H9 (cell line): ENCODE measurements at regions not wholly inside any gene's neighbourhood (a gene's known extent, or its start where the extent isn't known, plus 50 kb on each side); places are given as distances from the start of the nearest gene placed in this dataset.

Experiments used
- DNase-seq: peaks from one replicate; pipeline ENCODE4 v3.0.0-alpha.2; 2017
- H2AFZ ChIP-seq: one replicate; pipeline ENCODE4 v1.6.1; 2013; ENCODE audit warnings: mild to moderate bottlenecking, low read length, control low read depth, moderate library complexity
- H2AK5ac ChIP-seq: 2 replicates; pipeline ENCODE4 v1.6.1; 2013; ENCODE audit warnings: low read length, control low read depth, mixed read lengths; ENCODE audit not compliant: insufficient read length
- H2BK120ac ChIP-seq: one replicate; pipeline ENCODE4 v1.6.1; 2013; ENCODE audit warnings: low read depth, mild to moderate bottlenecking, low read length, control low read depth, inconsistent platforms; ENCODE audit not compliant: poor library complexity, severe bottlenecking
- H2BK12ac ChIP-seq: 2 replicates; pipeline ENCODE4 v1.6.1; 2013; ENCODE audit warnings: low read length, control low read depth, mixed read lengths, low read depth; ENCODE audit not compliant: insufficient read length
- H2BK15ac ChIP-seq: 2 replicates; pipeline ENCODE4 v1.6.1; 2013; ENCODE audit warnings: low read depth, low read length, control low read depth
- H2BK20ac ChIP-seq: one replicate; pipeline ENCODE4 v1.6.1; 2013; ENCODE audit warnings: low read depth, mild to moderate bottlenecking, low read length, control low read depth, inconsistent platforms; ENCODE audit not compliant: poor library complexity, severe bottlenecking
- H2BK5ac ChIP-seq: 2 replicates; pipeline ENCODE4 v1.6.1; 2013; ENCODE audit warnings: low read length, control low read depth, mixed read lengths; ENCODE audit not compliant: insufficient read length
- H3K14ac ChIP-seq: 2 replicates; pipeline ENCODE4 v1.6.1; 2013; ENCODE audit warnings: low read length, control low read depth; ENCODE audit not compliant: insufficient read depth
- H3K18ac ChIP-seq: 2 replicates; pipeline ENCODE4 v1.6.1; 2013; ENCODE audit warnings: low read depth, mild to moderate bottlenecking, mixed read lengths, low read length, control low read depth; ENCODE audit not compliant: insufficient read length
- H3K23ac ChIP-seq: 2 replicates; pipeline ENCODE4 v1.6.1; 2013; ENCODE audit warnings: low read length, control low read depth, mixed read lengths, low read depth; ENCODE audit not compliant: insufficient read length
- H3K23me2 ChIP-seq: 2 replicates; pipeline ENCODE4 v1.6.1; 2013; ENCODE audit warnings: low read depth, mild to moderate bottlenecking, mixed read lengths, low read length, control low read depth; ENCODE audit not compliant: insufficient read length, poor library complexity, severe bottlenecking
- H3K27ac ChIP-seq: 2 replicates; pipeline ENCODE4 v1.5.1; 2013; ENCODE audit warnings: low read length, control low read depth, mixed read lengths, low read depth; ENCODE audit not compliant: insufficient read length
- H3K27me3 ChIP-seq: 2 replicates; pipeline ENCODE4 v1.6.1; 2013; ENCODE audit warnings: low read length, control low read depth, inconsistent platforms; ENCODE audit not compliant: insufficient read depth
- H3K4ac ChIP-seq: 2 replicates; pipeline ENCODE4 v1.6.1; 2013; ENCODE audit warnings: low read depth, mild to moderate bottlenecking, control low read depth, inconsistent platforms, low read length, moderate library complexity
- H3K4me1 ChIP-seq: 2 replicates; pipeline ENCODE4 v1.6.1; 2013; ENCODE audit warnings: low read length, control low read depth, inconsistent platforms; ENCODE audit not compliant: insufficient read depth
- H3K4me2 ChIP-seq: 2 replicates; pipeline ENCODE4 v1.6.1; 2013; ENCODE audit warnings: low read length, control low read depth, mixed read lengths; ENCODE audit not compliant: insufficient read length, insufficient read depth
- H3K56ac ChIP-seq: 2 replicates; pipeline ENCODE4 v1.6.1; 2013; ENCODE audit warnings: low read depth, mild to moderate bottlenecking, mixed read lengths, low read length, control low read depth; ENCODE audit not compliant: insufficient read length
- H3K79me1 ChIP-seq: 2 replicates; pipeline ENCODE4 v1.6.1; 2013; ENCODE audit warnings: low read depth, mild to moderate bottlenecking, moderate library complexity, low read length, control low read depth, inconsistent platforms; ENCODE audit not compliant: insufficient read depth, poor library complexity, severe bottlenecking
- H3K79me2 ChIP-seq: 2 replicates; pipeline ENCODE4 v1.6.1; 2013; ENCODE audit warnings: low read length, control low read depth, inconsistent platforms; ENCODE audit not compliant: insufficient read depth
- H3K9ac ChIP-seq: 2 replicates; pipeline ENCODE4 v1.6.1; 2013; ENCODE audit warnings: low read length, control low read depth, mixed read lengths; ENCODE audit not compliant: insufficient read length; ENCODE audit errors: extremely low read depth
- H3K9me3 ChIP-seq: one replicate; pipeline ENCODE4 v1.6.1; 2013; ENCODE audit warnings: low read depth, low read length, inconsistent platforms; ENCODE audit not compliant: control insufficient read depth
- H3T11ph ChIP-seq: one replicate; pipeline ENCODE4 v1.6.1; 2013; ENCODE audit warnings: mild to moderate bottlenecking, low read length, control low read depth, inconsistent platforms
- H4K20me1 ChIP-seq: one replicate; pipeline ENCODE4 v1.6.1; 2013; ENCODE audit not compliant: control insufficient read depth, insufficient read length, insufficient read depth
- H4K5ac ChIP-seq: 2 replicates; pipeline ENCODE4 v1.6.1; 2013; ENCODE audit warnings: low read depth, mild to moderate bottlenecking, mixed read lengths, low read length, control low read depth; ENCODE audit not compliant: insufficient read length
- H4K8ac ChIP-seq: replicated peaks from 2 replicates; pipeline ENCODE4 v1.6.1; 2013; ENCODE audit warnings: low read length, control low read depth, mixed read lengths, low read depth; ENCODE audit not compliant: insufficient read length
- H4K91ac ChIP-seq: 2 replicates; pipeline ENCODE4 v1.6.1; 2013; ENCODE audit warnings: low read depth, mild to moderate bottlenecking, moderate library complexity, mixed read lengths, low read length, control low read depth; ENCODE audit not compliant: insufficient read length
- H3K27ac Mint-ChIP-seq, 3 experiments: 2 replicates in 2 of 3; 3 replicates in 1 of 3; pipeline ENCODE4 v1.8.0; 2020 to 2021; ENCODE audit warnings: mixed read lengths in 3 of 3, mild to moderate bottlenecking in 1 of 3, moderate library complexity in 1 of 3
- H3K27me3 Mint-ChIP-seq: 2 replicates; pipeline ENCODE4 v1.8.0; 2021; ENCODE audit warnings: low read depth, mild to moderate bottlenecking, moderate library complexity, mixed read lengths
- H3K36me3 Mint-ChIP-seq, 3 experiments: 2 replicates in 2 of 3; 3 replicates in 1 of 3; pipeline ENCODE4 v1.8.0; 2020 to 2021; ENCODE audit warnings: low read depth in 3 of 3, mixed read lengths in 3 of 3; ENCODE audit not compliant: insufficient read depth in 1 of 3
- H3K4me1 Mint-ChIP-seq, 2 experiments: 2 replicates each; pipeline ENCODE4 v1.8.0; 2020; ENCODE audit warnings: mixed read lengths in 2 of 2
- H3K4me3 Mint-ChIP-seq, 2 experiments: 2 replicates in 1 of 2; 3 replicates in 1 of 2; pipeline ENCODE4 v1.8.0; 2020 to 2021; ENCODE audit warnings: mild to moderate bottlenecking in 2 of 2, mixed read lengths in 2 of 2, moderate library complexity in 1 of 2
- H3K9me3 Mint-ChIP-seq, 2 experiments: 2 replicates in 1 of 2; 3 replicates in 1 of 2; pipeline ENCODE4 v1.8.0; 2020; ENCODE audit warnings: mild to moderate bottlenecking in 2 of 2, mixed read lengths in 2 of 2, moderate library complexity in 1 of 2
- CTCF ChIP-seq: fragments of 200-600 bp; sonication (generic); conservative IDR thresholded peaks from 3 replicates; pipeline ENCODE4 v1.8.0; 2021; ENCODE audit warnings: antibody characterized with exemption, mild to moderate bottlenecking
- WGBS: extraction: QIAGEN DNeasy Blood & Tissue Kit; methylation state at CpG from one replicate; pipeline ENCODE4 v1.1.7; 2013; ENCODE audit warnings: missing lambda C conversion rate, low lambda C conversion rate, mixed read lengths; ENCODE audit not compliant: insufficient read length; ENCODE audit errors: extremely low coverage; 5-methylcytosine and 5-hydroxymethylcytosine counted together

GRCh38 chr9:134225816-134226215 lies 61.5 kb upstream of the RNU6ATAC start:
- H3K4me1 Mint-ChIP-seq = peaks cover 8 to 29% of the 10 kb centered on the region in 2 experiments
- no peak overlapping the region for H2AFZ ChIP-seq
- no peak overlapping the region for H2BK15ac ChIP-seq
- no peak overlapping the region for H3K4me3 Mint-ChIP-seq
- no peak overlapping the region for H3K9ac ChIP-seq
- no peak overlapping the region for H2BK20ac ChIP-seq
- no peak overlapping the region for H4K8ac ChIP-seq
- no peak overlapping the region for H2BK120ac ChIP-seq
- peaks cover 2% of the 10 kb centered on the region; the same call in 1 of the 2 replicates for H3K27me3 Mint-ChIP-seq
- H3K27me3 ChIP-seq = no peaks in the 10 kb centered on the region
- no peak overlapping the region for H2AK5ac ChIP-seq
- H2BK12ac ChIP-seq = no peak overlapping the region
- no peak overlapping the region for H4K91ac ChIP-seq
- H3K36me3 Mint-ChIP-seq = peaks cover 0 to 2% (median 0%) of the 10 kb centered on the region in 3 experiments; a peak in 1 of 7 replicates
- H3K27ac Mint-ChIP-seq = peak overlapping the region in 2 of 3 experiments; percentile 2 to 7; a peak in 2 of 7 replicates
- H3T11ph ChIP-seq = no peak overlapping the region
- H3K23me2 ChIP-seq = no peaks in the 10 kb centered on the region
- no peak overlapping the region for H4K5ac ChIP-seq
- no peaks in the 10 kb centered on the region for H3K79me2 ChIP-seq
- no peak overlapping the region for H3K4me2 ChIP-seq
- no peak for DNase-seq
- H3K18ac ChIP-seq = no peak overlapping the region
- no peak overlapping the region for H2BK5ac ChIP-seq
- no peaks in the 10 kb centered on the region for H4K20me1 ChIP-seq
- H3K4me1 ChIP-seq = no peaks in the 10 kb centered on the region
- no peak overlapping the region for H3K4ac ChIP-seq
- no peaks in the 10 kb centered on the region for H3K9me3 ChIP-seq
- TF ChIP-seq CTCF = no peak
- WGBS = no CpG with 5 or more reads among the region's 7 CpGs
- H3K23ac ChIP-seq = no peak overlapping the region
- H3K56ac ChIP-seq = no peak overlapping the region
- H3K14ac ChIP-seq = no peak overlapping the region
- H3K79me1 ChIP-seq = no peaks in the 10 kb centered on the region
- H3K9me3 Mint-ChIP-seq = no peaks in the 10 kb centered on the region
- no peak overlapping the region for H3K27ac ChIP-seq
